ENCODE measurements at regions not wholly inside any gene's neighbourhood (a gene's known extent, or its start where the extent isn't known, plus 50 kb on each side); places are given as distances from the start of the nearest gene placed in this dataset.

GRCh38 chr7:34330308-34330707, 327.7 kb upstream of the NPSR1 start (continued):
- TF ChIP-seq FOXP4 (CRISPR knock-in tag; IDR thresholded peaks at IDR 0.05) (no peak), ZBTB21 (CRISPR knock-in tag; IDR thresholded peaks at IDR 0.05; ENCODE audit: borderline replicate concordance) (no peak), CBFB (CRISPR knock-in tag; IDR thresholded peaks at IDR 0.05; ENCODE audit: low read depth) (no peak), MYBL2 (CRISPR knock-in tag; IDR thresholded peaks at IDR 0.05) (no peak), GABPB1 (CRISPR knock-in tag; IDR thresholded peaks at IDR 0.05) (no peak)

- DNase-seq (ENCODE audit: low spot score) (no peak), ATAC-seq (peak; percentile 71)
- Mint-ChIP-seq H3K9me3 (no peaks in the 10 kb centered on the region), H3K27me3 (ENCODE audit: low read depth) (no peaks in the 10 kb centered on the region), H3K4me3 (no peak overlapping the region), H3K27ac (no peak overlapping the region), H3K4me1 (peaks cover 13% of the 10 kb centered on the region), H3K36me3 (no peaks in the 10 kb centered on the region)
- CTCF ChIA-PET: interaction anchor here (4.4 kb wide), 1 partner anchor 11 kb away, joined by 23 read pairs; no protein-coding TSS in a partner anchor
- TF ChIP-seq ZNF396 (CRISPR knock-in tag; IDR thresholded peaks at IDR 0.05; ENCODE audit: borderline replicate concordance) (no peak), CTCF (IDR thresholded peaks at IDR 0.05) (no peak)
- POLR2A ChIA-PET: no interaction called here
Observed at GRCh38 chr7:34331102-34331501, 326.9 kb upstream of the NPSR1 start.

GRCh38 chr7:34332006-34332405, 326.0 kb upstream of the NPSR1 start:
- Mint-ChIP-seq H3K4me1 (peaks cover 13% of the 10 kb centered on the region), H3K4me3 (no peak overlapping the region), H3K9me3 (no peaks in the 10 kb centered on the region), H3K27ac (no peak overlapping the region), H3K36me3 (no peaks in the 10 kb centered on the region), H3K27me3 (ENCODE audit: low read depth) (no peaks in the 10 kb centered on the region)
- ChIA-PET CTCF (interaction anchor here (4.4 kb wide), 1 partner anchor 12 kb away, joined by 23 read pairs; no protein-coding TSS in a partner anchor), POLR2A (no interaction called here)
- no peak for TF ChIP-seq TCF7 (CRISPR knock-in tag; IDR thresholded peaks at IDR 0.05; ENCODE audit: low read depth)
- no peak for TF ChIP-seq ZNF396 (CRISPR knock-in tag; IDR thresholded peaks at IDR 0.05; ENCODE audit: borderline replicate concordance)
- no peak for TF ChIP-seq ZNF219 (CRISPR knock-in tag; IDR thresholded peaks at IDR 0.05; ENCODE audit: borderline replicate concordance)
- TF ChIP-seq ATF2 (CRISPR knock-in tag; IDR thresholded peaks at IDR 0.05; ENCODE audit: borderline replicate concordance, low read depth): no peak
- no peak for TF ChIP-seq IRF2 (CRISPR knock-in tag; IDR thresholded peaks at IDR 0.05; ENCODE audit: borderline replicate concordance, low read depth)
- TF ChIP-seq FOXP4 (CRISPR knock-in tag; IDR thresholded peaks at IDR 0.05): no peak
- no peak for TF ChIP-seq ZNF671 (CRISPR knock-in tag; IDR thresholded peaks at IDR 0.05)
- no peak for TF ChIP-seq FOXK1 (CRISPR knock-in tag; IDR thresholded peaks at IDR 0.05)
- TF ChIP-seq ATF1 (CRISPR knock-in tag; IDR thresholded peaks at IDR 0.05): no peak
- TF ChIP-seq ZBTB21 (CRISPR knock-in tag; IDR thresholded peaks at IDR 0.05; ENCODE audit: borderline replicate concordance): no peak
- TF ChIP-seq OVOL2 (CRISPR knock-in tag; IDR thresholded peaks at IDR 0.05; ENCODE audit: borderline replicate concordance): no peak
- TF ChIP-seq NR1H2 (CRISPR knock-in tag; IDR thresholded peaks at IDR 0.05): no peak
- no peak for TF ChIP-seq RORB (CRISPR knock-in tag; IDR thresholded peaks at IDR 0.05)
- TF ChIP-seq RELA (CRISPR knock-in tag; IDR thresholded peaks at IDR 0.05; ENCODE audit: borderline replicate concordance): no peak
- no peak for TF ChIP-seq USF2 (CRISPR knock-in tag; IDR thresholded peaks at IDR 0.05)
- no peak for TF ChIP-seq ZNF416 (CRISPR knock-in tag; IDR thresholded peaks at IDR 0.05)
- no peak for TF ChIP-seq NFYB (CRISPR knock-in tag; conservative IDR thresholded peaks at IDR 0.05; ENCODE audit: low read depth)
- peak; percentile 15 for DNase-seq (ENCODE audit: low spot score)
- ATAC-seq: peak; percentile 43; the same call in 1 of the 2 replicates
